Suppressor macrophage treated with lipopolysaccharide for 1 hour (primary cell): ENCODE measurements at regions not wholly inside any gene's neighbourhood (a gene's known extent, or its start where the extent isn't known, plus 50 kb on each side); places are given as distances from the start of the nearest gene placed in this dataset.

Source experiments
- DNase-seq, 3 donors: peaks; one replicate each; pipeline ENCODE4 v3.0.0-alpha.2; 2020 to 2022

- DNase-seq = no peak
These were observed 2284.3 kb upstream of the PCDH20 start for GRCh38 chr13:63699948-63700347.

GRCh38 chr13:63696055-63696454 is 2280.4 kb upstream of the PCDH20 start:
- no peak for DNase-seq

- no peak for DNase-seq
These were observed 2278.0 kb upstream of the PCDH20 start for GRCh38 chr13:63693696-63694095.

- DNase-seq = no peak
These were observed 2275.8 kb upstream of the PCDH20 start for GRCh38 chr13:63691474-63691873.

GRCh38 chr13:63690672-63691071 is 2275.0 kb upstream of the PCDH20 start:
- no peak for DNase-seq

- DNase-seq = no peak
These were observed 2269.2 kb upstream of the PCDH20 start for GRCh38 chr13:63684822-63685221.

GRCh38 chr13:63680704-63681103 is 2265.1 kb upstream of the PCDH20 start:
- no peak for DNase-seq

GRCh38 chr13:63671296-63671695 is 2255.6 kb upstream of the PCDH20 start:
- DNase-seq = no peak

GRCh38 chr13:63651394-63651793 is 2235.7 kb upstream of the PCDH20 start:
- no peak for DNase-seq

GRCh38 chr13:63643543-63643942 is 2227.9 kb upstream of the PCDH20 start:
- DNase-seq = no peak

- no peak for DNase-seq
These were observed 2220.8 kb upstream of the PCDH20 start for GRCh38 chr13:63636316-63636993.

GRCh38 chr13:63632321-63632720 is 2216.7 kb upstream of the PCDH20 start:
- DNase-seq = no peak

GRCh38 chr13:63631006-63631405 is 2215.4 kb upstream of the PCDH20 start:
- DNase-seq = no peak

GRCh38 chr13:63629591-63629990 is 2213.9 kb upstream of the PCDH20 start:
- no peak for DNase-seq

- no peak for DNase-seq
These were observed 2212.7 kb upstream of the PCDH20 start for GRCh38 chr13:63628310-63628709.

GRCh38 chr13:63625869-63626268 is 2210.2 kb upstream of the PCDH20 start:
- no peak for DNase-seq

- DNase-seq = no peak
These were observed 2199.4 kb upstream of the PCDH20 start for GRCh38 chr13:63614874-63615612.

GRCh38 chr13:63607153-63607552 is 2191.5 kb upstream of the PCDH20 start:
- DNase-seq = no peak

- no peak for DNase-seq
These were observed 2190.3 kb upstream of the PCDH20 start for GRCh38 chr13:63605962-63606361.

GRCh38 chr13:63605403-63605802 is 2189.8 kb upstream of the PCDH20 start:
- no peak for DNase-seq

GRCh38 chr13:63595811-63596210 is 2180.2 kb upstream of the PCDH20 start:
- DNase-seq = no peak

GRCh38 chr13:63586467-63586866 is 2170.8 kb upstream of the PCDH20 start:
- DNase-seq = no peak

- DNase-seq = no peak
These were observed 2163.1 kb upstream of the PCDH20 start for GRCh38 chr13:63578796-63579195.

GRCh38 chr13:63567031-63567430 is 2151.4 kb upstream of the PCDH20 start:
- DNase-seq = no peak

GRCh38 chr13:63554157-63554556 is 2138.5 kb upstream of the PCDH20 start:
- DNase-seq = no peak
